Right ventricle myocardium inferior (tissue), 1 donor: ENCODE measurements at regions not wholly inside any gene's neighbourhood (a gene's known extent, or its start where the extent isn't known, plus 50 kb on each side); places are given as distances from the start of the nearest gene placed in this dataset.
"Not testable (repeated sequence)": the region's sequence is repeated elsewhere in the genome, so short reads cannot be mapped to it uniquely, and the experiment has no call there.

ENCODE experiments used
- ATAC-seq: fragments of 200-7000 bp; cut with Tn5 transposase; one replicate; pipeline ENCODE4 v1.9.1; 2020; ENCODE audit warnings: mild to moderate bottlenecking, moderate library complexity
- DNase-seq: peaks from one replicate; pipeline ENCODE4 v3.0.0; 2021; ENCODE audit errors: missing footprints
- intact Hi-C: fragments of 100-400 bp; cut with DNase I; formaldehyde crosslinking; loops from one replicate; pipeline ENCODE4 v1.11.0; 2022
- donor health status: DM: no; HTN: yes; CAD: no; lungs with severe emphysema.

- intact Hi-C loops = no loop called here
- ATAC-seq (no peak), DNase-seq (no peak)
Observed at GRCh38 chr2:107466241-107466640, 360.5 kb upstream of the RGPD4 start.

- ATAC-seq = no peak
- intact Hi-C loops = no loop called here
- DNase-seq = no peak
Observed at GRCh38 chr2:107466984-107467773, 359.5 kb upstream of the RGPD4 start.

DNA sequence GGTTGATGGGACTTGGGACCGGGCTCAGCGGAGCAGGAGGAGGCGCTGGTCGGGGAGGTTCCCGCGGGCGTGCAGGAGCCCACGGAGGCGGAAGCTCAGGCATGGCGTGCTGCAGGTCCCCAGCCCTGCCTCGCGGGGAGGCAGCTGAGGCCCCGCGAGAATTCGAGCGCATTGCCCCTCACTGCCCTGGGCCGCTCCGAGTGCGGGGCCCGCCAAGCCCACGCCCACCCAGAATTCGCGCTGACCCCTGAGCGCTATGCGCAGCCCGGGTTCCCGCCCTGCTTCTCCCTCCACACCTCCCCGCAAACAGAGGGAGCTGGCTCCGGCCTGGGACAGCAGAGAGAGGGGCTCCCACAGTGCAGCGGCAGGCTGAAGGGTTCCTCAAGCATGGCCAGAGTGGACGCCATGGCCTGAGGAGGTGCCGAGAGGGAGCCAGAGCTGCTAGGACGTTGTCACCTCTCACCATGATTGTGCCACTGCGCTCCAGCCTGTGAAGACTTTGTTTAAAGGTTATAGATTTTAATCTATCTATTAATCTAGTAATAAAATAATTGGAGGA, 357.2 kb upstream of the RGPD4 start:
- DNase-seq = no peak
- intact Hi-C loops = no loop called here
- ATAC-seq = no peak

GRCh38 chr2:107473150-107473549, 353.5 kb upstream of the RGPD4 start:
- ATAC-seq = no peak
- intact Hi-C loops = no loop called here
- DNase-seq = no peak

GRCh38 chr2:107475859-107476258, 350.8 kb upstream of the RGPD4 start:
- intact Hi-C loops = no loop called here
- DNase-seq (no peak), ATAC-seq (no peak)

DNA sequence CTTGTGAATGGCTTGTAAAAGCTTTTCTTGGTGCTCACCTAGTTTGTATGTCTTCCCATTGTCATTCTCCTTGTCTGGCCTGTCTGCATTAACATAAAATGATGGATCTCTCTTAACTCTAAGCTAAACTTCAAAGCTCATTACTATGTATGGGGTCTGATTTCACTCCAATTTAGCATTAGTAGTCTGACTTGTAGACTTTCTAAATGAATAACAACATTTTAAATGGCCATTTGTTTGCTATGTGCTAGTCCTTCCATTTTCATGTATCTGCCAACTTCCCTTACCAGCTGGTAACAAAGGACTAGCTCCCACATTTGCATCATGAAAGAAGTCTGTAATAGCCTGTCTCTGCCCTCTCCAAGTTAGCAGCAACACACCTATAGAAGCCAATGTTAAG, 324.2 kb upstream of the RGPD4 start:
- ATAC-seq (no peak), DNase-seq (no peak)
- intact Hi-C loops = no loop called here

- DNase-seq = no peak
- ATAC-seq = no peak
- intact Hi-C loops = no loop called here
Observed at GRCh38 chr2:107511970-107512789, 314.5 kb upstream of the RGPD4 start.

DNA sequence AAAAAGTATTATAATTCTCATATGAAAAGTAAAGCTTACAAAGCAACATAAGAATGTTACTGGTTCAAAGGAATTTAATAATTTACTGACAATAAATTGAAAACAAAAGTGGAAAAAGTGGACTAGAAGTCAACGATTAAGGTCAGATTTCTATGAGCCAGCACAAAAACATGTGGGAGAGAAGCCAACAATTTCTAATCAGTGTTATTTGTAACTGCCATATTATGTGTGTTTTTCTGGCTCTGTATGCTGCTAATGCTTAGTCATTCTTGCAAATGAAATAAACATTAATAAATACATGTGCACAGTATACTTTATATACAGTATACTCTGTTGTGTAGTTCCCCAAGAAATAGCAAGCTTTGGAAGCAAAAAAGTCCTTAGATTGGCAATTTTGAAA, 301.3 kb upstream of the RGPD4 start:
- DNase-seq (no peak), ATAC-seq (no peak)
- intact Hi-C loops = no loop called here

DNA sequence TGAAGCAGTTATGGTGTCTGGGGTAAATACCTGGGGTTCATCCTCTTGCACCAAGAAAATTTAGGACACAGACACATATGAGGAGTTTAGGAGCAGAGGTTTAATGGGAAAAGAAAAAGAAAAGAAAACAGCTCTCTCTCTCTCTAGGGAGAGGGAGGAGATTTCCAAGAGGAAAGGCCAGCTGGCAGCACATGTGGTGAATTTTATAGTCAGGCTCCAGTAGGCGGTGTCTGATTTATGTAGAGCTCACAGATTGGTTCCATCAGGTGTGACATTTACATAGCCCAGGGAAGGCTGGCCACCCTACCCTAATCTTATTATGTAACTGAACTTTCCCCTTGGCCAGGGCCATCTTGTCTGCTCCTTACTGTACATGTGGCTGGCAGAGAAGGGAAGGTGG, 297.5 kb upstream of the RGPD4 start:
- ATAC-seq (peak; percentile 93), DNase-seq (no peak)
- intact Hi-C loops = no loop called here

DNA sequence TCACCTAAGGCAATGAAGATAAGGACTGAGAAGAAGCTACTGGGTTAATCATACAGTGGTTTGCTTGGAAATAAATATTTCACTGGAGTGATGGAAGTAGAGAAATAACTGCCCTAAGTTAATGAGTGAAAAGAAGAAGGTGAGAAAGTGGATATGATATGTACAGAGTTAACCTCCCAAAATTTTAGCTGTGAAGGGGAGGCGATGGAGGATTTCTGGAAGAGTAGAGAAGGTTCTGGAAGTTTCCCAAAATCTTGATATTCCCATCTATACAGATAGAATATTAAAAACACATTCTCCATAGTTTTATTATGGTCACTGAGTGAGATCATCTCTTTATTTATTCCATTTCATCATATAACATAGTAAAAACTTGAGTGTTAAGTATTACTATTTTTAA, 296.6 kb upstream of the RGPD4 start:
- ATAC-seq (no peak), DNase-seq (no peak)
- intact Hi-C loops = no loop called here

GRCh38 chr2:107534926-107535325, 291.8 kb upstream of the RGPD4 start:
- ATAC-seq (no peak), DNase-seq (no peak)
- intact Hi-C loops = no loop called here

- ATAC-seq, DNase-seq, intact Hi-C loops: not testable (repeated sequence)
Observed at GRCh38 chr2:107535905-107536689, 290.6 kb upstream of the RGPD4 start.

- ATAC-seq (no peak), DNase-seq (no peak)
- intact Hi-C loops = no loop called here
Observed at GRCh38 chr2:107542314-107542740, 284.4 kb upstream of the RGPD4 start.

- intact Hi-C loops = no loop called here
- DNase-seq = no peak
- no peak for ATAC-seq
Observed at GRCh38 chr2:107543793-107544192, 282.9 kb upstream of the RGPD4 start.

- ATAC-seq (no peak), DNase-seq (no peak)
- intact Hi-C loops = no loop called here
Observed at GRCh38 chr2:107545066-107545465, 281.6 kb upstream of the RGPD4 start.

GRCh38 chr2:107545851-107546250, 280.8 kb upstream of the RGPD4 start:
- no peak for ATAC-seq
- intact Hi-C loops = no loop called here
- no peak for DNase-seq

DNA sequence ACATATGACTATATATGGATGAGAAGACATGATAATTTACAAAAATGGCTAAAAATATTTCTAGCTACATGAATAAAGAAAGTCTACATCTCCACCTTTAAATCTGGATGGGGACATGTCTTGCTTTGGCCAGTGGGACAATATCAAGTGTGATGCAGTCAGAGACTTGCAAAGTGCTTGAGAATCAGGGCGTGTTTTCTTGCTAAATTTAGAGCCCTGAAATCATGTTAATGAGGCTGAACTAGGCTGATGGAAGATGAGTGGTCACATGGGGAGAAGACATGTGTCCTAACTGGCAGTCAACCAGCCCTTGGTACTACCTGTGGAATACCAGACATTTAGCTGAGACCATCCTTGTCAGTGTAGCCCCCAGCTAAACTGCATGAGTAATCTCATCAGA, 278.5 kb upstream of the RGPD4 start:
- DNase-seq (no peak), ATAC-seq (no peak)
- intact Hi-C loops = no loop called here

GRCh38 chr2:107553046-107553445, 273.6 kb upstream of the RGPD4 start:
- intact Hi-C loops = no loop called here
- DNase-seq (no peak), ATAC-seq (peak; percentile 56)

DNA sequence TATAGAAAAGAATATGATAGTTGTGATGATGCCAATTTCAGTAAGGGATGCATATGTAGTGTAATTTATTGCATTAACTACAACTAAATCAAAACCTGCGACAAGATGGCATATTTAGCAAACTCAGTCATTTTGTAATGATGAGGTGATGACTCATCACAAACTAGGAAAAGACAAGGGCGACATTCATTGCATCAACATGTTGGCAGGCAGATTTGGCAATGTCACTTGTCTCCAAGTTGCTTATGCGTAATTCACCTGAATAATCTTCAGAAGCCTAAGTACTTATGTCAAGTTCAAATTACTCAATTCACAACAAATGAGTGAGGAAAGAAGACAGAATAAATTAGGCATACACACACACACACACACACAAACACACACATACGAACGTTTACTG, 273.2 kb upstream of the RGPD4 start:
- intact Hi-C loops = no loop called here
- DNase-seq (no peak), ATAC-seq (peak; percentile 28)
